ENCODE measurements at regions not wholly inside any gene's neighbourhood (a gene's known extent, or its start where the extent isn't known, plus 50 kb on each side); places are given as distances from the start of the nearest gene placed in this dataset.

- TF ChIP-seq CTCF (IDR thresholded peaks at IDR 0.05) (no peak), POLR2A (IDR thresholded peaks at IDR 0.05) (no peak)
Measured at GRCh38 chr12:115680967-115681366, 596.5 kb downstream of the MED13L start.

All from thyroid gland (tissue), 4 donors.